HepG2 (cell line): ENCODE measurements at regions not wholly inside any gene's neighbourhood (a gene's known extent, or its start where the extent isn't known, plus 50 kb on each side); places are given as distances from the start of the nearest gene placed in this dataset.

Experiments
- ARID5B ChIP-seq: IDR thresholded peaks from 2 replicates; pipeline ENCODE4 v1.4.0; 2020; ENCODE audit warnings: mild to moderate bottlenecking, missing genetic modification reagents
- EHMT2 ChIP-seq: fragments of 200-600 bp; sonication (generic); IDR thresholded peaks from 2 replicates; pipeline ENCODE4 v1.7.0; 2017; ENCODE audit warnings: antibody characterized with exemption, low read depth, low read length, borderline replicate concordance
- ELF3 ChIP-seq: IDR thresholded peaks from 2 replicates; pipeline ENCODE4 v1.6.1; 2016; ENCODE audit warnings: missing genetic modification reagents, missing compliant biosample characterization
- HNRNPLL ChIP-seq: fragments of 200-400 bp; formaldehyde crosslinking; IDR thresholded peaks from 2 replicates; pipeline ENCODE4 v1.6.1; 2017; ENCODE audit warnings: mild to moderate bottlenecking, low read depth, low read length; ENCODE audit not compliant: poor library complexity, severe bottlenecking
- IKZF4 ChIP-seq: sonication (generic); formaldehyde crosslinking; IDR thresholded peaks from 2 replicates; pipeline ENCODE4 v1.5.1; 2020; ENCODE audit warnings: borderline replicate concordance, mild to moderate bottlenecking, low read depth, missing genetic modification reagents; ENCODE audit errors: not compliant biosample characterization
- MNT ChIP-seq: fragments of 450-650 bp; IDR thresholded peaks from 2 replicates; pipeline ENCODE4 v1.6.1; 2016
- POGZ ChIP-seq: sonication (generic); formaldehyde crosslinking; IDR thresholded peaks from 2 replicates; pipeline ENCODE4 v1.4.0; 2020; ENCODE audit warnings: mild to moderate bottlenecking, missing genetic modification reagents
- RNF2 ChIP-seq: fragments of 450-650 bp; conservative IDR thresholded peaks from 2 replicates; pipeline ENCODE4 v1.6.1; 2016; ENCODE audit warnings: low read depth
- RXRA ChIP-seq: sonication (generic); formaldehyde crosslinking; IDR thresholded peaks from 2 replicates; pipeline ENCODE4 v1.5.1; 2020; ENCODE audit warnings: missing genetic modification reagents
- SIN3B ChIP-seq: fragments of 150-350 bp; IDR thresholded peaks from 2 replicates; pipeline ENCODE4 v1.6.1; 2014; ENCODE audit warnings: low read length
- ZBTB21 ChIP-seq: sonication (generic); formaldehyde crosslinking; IDR thresholded peaks from 2 replicates; pipeline ENCODE4 v1.4.0; 2020; ENCODE audit warnings: missing genetic modification reagents
- ZNF12 ChIP-seq: sonication (generic); formaldehyde crosslinking; IDR thresholded peaks from 2 replicates; pipeline ENCODE4 v1.5.0; 2020; ENCODE audit warnings: missing genetic modification reagents
- ZNF616 ChIP-seq: sonication (generic); formaldehyde crosslinking; IDR thresholded peaks from 2 replicates; pipeline ENCODE4 v1.5.0; 2020; ENCODE audit warnings: low read depth, mild to moderate bottlenecking, missing genetic modification reagents
- ZNF737 ChIP-seq: sonication (generic); formaldehyde crosslinking; IDR thresholded peaks from 2 replicates; pipeline ENCODE4 v1.5.0; 2020; ENCODE audit warnings: missing genetic modification reagents, mild to moderate bottlenecking, borderline replicate concordance
- ZNF790 ChIP-seq: sonication (generic); formaldehyde crosslinking; IDR thresholded peaks from 2 replicates; pipeline ENCODE4 v1.8.0; 2022; ENCODE audit warnings: missing genetic modification reagents, mild to moderate bottlenecking, borderline replicate concordance
- ZSCAN9 ChIP-seq: IDR thresholded peaks from 2 replicates; pipeline ENCODE4 v1.6.1; 2016; ENCODE audit warnings: borderline replicate concordance
- TF ChIP-seq, protein P1 (sequence below): sonication (generic); formaldehyde crosslinking; IDR thresholded peaks from 2 replicates; pipeline ENCODE4 v1.4.0; 2020; ENCODE audit warnings: mild to moderate bottlenecking, missing genetic modification reagents
- TF ChIP-seq, protein P2 (sequence below): sonication (generic); formaldehyde crosslinking; conservative IDR thresholded peaks from 2 replicates; pipeline ENCODE4 v1.4.0; 2020; ENCODE audit warnings: mild to moderate bottlenecking, missing genetic modification reagents, moderate library complexity

DNA sequence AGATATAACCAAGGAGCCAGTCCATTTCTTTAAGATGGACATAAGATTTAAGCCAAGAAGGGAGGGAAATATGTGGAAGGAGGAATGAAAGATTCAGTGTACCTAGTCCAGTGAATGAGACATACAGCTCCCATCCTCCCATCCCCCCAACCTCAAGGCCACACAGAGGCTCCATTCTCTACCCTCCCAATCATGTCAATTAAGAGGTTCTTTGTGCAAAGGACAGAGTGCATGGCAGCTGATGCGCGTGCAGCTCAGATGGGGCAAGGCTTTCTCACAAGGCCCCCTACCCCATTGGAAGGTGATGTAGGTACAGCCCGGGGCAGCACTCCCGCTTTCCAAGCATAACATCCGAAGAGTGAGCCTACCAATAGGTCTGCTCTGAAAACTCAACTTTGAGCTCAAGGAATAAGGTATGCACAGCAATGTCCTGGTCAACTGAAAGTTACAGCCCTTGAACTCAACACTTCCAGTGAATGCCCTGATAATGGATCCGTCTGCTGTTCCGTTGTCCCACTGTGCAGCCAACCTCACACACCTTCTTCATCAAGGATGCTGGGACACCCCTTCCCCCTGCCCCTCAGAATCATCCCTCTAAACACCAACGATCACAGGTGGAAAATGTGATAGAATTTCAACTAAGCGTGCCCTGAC lies 458.1 kb downstream of the SOX9 start (continued):
- TF ChIP-seq POGZ (CRISPR knock-in tag), result 0 out of 2 replicates have a peak, but pooled peaks have one; percentile 22
- TF ChIP-seq RXRA (CRISPR knock-in tag), result 0 out of 2 replicates have a peak, but pooled peaks have one; percentile 21
- no peak for TF ChIP-seq ZSCAN9 (CRISPR knock-in tag)
- TF ChIP-seq SIN3B, result no peak
- TF ChIP-seq HNRNPLL, result no peak
- TF ChIP-seq ZBTB21 (CRISPR knock-in tag), result no peak
- TF ChIP-seq RNF2, result no peak
- no peak for TF ChIP-seq MNT
- TF ChIP-seq ZNF737, result no peak
- TF ChIP-seq ZNF616 (CRISPR knock-in tag), result no peak
- TF ChIP-seq, protein P1, sequence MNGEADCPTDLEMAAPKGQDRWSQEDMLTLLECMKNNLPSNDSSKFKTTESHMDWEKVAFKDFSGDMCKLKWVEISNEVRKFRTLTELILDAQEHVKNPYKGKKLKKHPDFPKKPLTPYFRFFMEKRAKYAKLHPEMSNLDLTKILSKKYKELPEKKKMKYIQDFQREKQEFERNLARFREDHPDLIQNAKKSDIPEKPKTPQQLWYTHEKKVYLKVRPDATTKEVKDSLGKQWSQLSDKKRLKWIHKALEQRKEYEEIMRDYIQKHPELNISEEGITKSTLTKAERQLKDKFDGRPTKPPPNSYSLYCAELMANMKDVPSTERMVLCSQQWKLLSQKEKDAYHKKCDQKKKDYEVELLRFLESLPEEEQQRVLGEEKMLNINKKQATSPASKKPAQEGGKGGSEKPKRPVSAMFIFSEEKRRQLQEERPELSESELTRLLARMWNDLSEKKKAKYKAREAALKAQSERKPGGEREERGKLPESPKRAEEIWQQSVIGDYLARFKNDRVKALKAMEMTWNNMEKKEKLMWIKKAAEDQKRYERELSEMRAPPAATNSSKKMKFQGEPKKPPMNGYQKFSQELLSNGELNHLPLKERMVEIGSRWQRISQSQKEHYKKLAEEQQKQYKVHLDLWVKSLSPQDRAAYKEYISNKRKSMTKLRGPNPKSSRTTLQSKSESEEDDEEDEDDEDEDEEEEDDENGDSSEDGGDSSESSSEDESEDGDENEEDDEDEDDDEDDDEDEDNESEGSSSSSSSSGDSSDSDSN (CRISPR knock-in tag), result 0 out of 2 replicates have a peak, but pooled peaks have one; percentile 34
- TF ChIP-seq, protein P2, sequence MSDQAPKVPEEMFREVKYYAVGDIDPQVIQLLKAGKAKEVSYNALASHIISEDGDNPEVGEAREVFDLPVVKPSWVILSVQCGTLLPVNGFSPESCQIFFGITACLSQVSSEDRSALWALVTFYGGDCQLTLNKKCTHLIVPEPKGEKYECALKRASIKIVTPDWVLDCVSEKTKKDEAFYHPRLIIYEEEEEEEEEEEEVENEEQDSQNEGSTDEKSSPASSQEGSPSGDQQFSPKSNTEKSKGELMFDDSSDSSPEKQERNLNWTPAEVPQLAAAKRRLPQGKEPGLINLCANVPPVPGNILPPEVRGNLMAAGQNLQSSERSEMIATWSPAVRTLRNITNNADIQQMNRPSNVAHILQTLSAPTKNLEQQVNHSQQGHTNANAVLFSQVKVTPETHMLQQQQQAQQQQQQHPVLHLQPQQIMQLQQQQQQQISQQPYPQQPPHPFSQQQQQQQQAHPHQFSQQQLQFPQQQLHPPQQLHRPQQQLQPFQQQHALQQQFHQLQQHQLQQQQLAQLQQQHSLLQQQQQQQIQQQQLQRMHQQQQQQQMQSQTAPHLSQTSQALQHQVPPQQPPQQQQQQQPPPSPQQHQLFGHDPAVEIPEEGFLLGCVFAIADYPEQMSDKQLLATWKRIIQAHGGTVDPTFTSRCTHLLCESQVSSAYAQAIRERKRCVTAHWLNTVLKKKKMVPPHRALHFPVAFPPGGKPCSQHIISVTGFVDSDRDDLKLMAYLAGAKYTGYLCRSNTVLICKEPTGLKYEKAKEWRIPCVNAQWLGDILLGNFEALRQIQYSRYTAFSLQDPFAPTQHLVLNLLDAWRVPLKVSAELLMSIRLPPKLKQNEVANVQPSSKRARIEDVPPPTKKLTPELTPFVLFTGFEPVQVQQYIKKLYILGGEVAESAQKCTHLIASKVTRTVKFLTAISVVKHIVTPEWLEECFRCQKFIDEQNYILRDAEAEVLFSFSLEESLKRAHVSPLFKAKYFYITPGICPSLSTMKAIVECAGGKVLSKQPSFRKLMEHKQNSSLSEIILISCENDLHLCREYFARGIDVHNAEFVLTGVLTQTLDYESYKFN (CRISPR knock-in tag), result peak; percentile 31
- peak; percentile 47; the same call in 1 of the 2 replicates for TF ChIP-seq ARID5B (CRISPR knock-in tag)
- no peak for TF ChIP-seq ZNF790
- TF ChIP-seq ZNF12 (CRISPR knock-in tag), result 0 out of 2 replicates have a peak, but pooled peaks have one; percentile 52
- no peak for TF ChIP-seq ELF3 (CRISPR knock-in tag)
- TF ChIP-seq IKZF4 (CRISPR knock-in tag), result no peak
- TF ChIP-seq EHMT2, result peak; percentile 56; the same call in 1 of the 2 replicates
